Endothelial cell of umbilical vein (primary cell): ENCODE measurements at regions not wholly inside any gene's neighbourhood (a gene's known extent, or its start where the extent isn't known, plus 50 kb on each side); places are given as distances from the start of the nearest gene placed in this dataset.

Experiments
- BruUV-seq: library from RNA; stranded (reverse); fragments of 400-500 nt; replicated peaks from 2 replicates; lab custom pipeline; 2021; lab: Mats Ljungman, UMichigan
- CTCF ChIA-PET: fragments of 300-600, 350-600 bp; sonication (Branson Sonifier 250); formaldehyde crosslinking; loops from one replicate; lab custom pipeline; 2021; ENCODE audit warnings: antibody characterized with exemption, inconsistent platforms; lab: Charles Lee
- POLR2A ChIA-PET: fragments of 300-600, 350-600 bp; sonication (Branson Sonifier 250); formaldehyde crosslinking; loops from one replicate; lab custom pipeline; 2021; ENCODE audit warnings: antibody characterized with exemption, inconsistent platforms; lab: Charles Lee
- DNase-seq: peaks from one replicate; pipeline ENCODE4 v3.0.0-alpha.2; 2011; ENCODE audit warnings: low read depth, low spot score
- FAIRE-seq: peaks from 2 replicates; lab custom pipeline; 2011; peaks lifted over from hg19 to GRCh38; lab: Jason Lieb, UNC
- H2AFZ ChIP-seq: 2 replicates; pipeline ENCODE4 v1.6.0; 2012; ENCODE audit warnings: low read depth, low read length, control low read depth, inconsistent platforms
- H3K27ac ChIP-seq: 2 replicates; pipeline ENCODE4 v1.5.1; 2011; ENCODE audit warnings: low read depth, mild to moderate bottlenecking, control low read depth, low read length, moderate library complexity; ENCODE audit not compliant: insufficient read depth
- H3K27me3 ChIP-seq, 2 experiments: 2 replicates each; pipeline versions ENCODE4 v1.6.0 to v1.6.1; 2011; ENCODE audit warnings: low read length in 2 of 2, mixed read lengths in 1 of 2; ENCODE audit not compliant: control insufficient read depth in 2 of 2, insufficient read depth in 2 of 2
- H3K36me3 ChIP-seq, 2 experiments: 2 replicates in 1 of 2; 3 replicates in 1 of 2; pipeline ENCODE4 v1.5.1; 2011; ENCODE audit warnings: low read length in 2 of 2, mild to moderate bottlenecking in 1 of 2, moderate library complexity in 1 of 2; ENCODE audit not compliant: control insufficient read depth in 2 of 2, insufficient read depth in 2 of 2; ENCODE audit errors: extremely low read depth in 1 of 2
- H3K4me1 ChIP-seq: 3 replicates; pipeline ENCODE4 v1.5.1; 2011; ENCODE audit warnings: mild to moderate bottlenecking, low read length; ENCODE audit not compliant: control insufficient read depth, insufficient read depth; ENCODE audit errors: extremely low read depth
- H3K4me2 ChIP-seq: 2 replicates; pipeline ENCODE4 v1.6.1; 2011; ENCODE audit warnings: low read length, control low read depth, mixed read lengths; ENCODE audit not compliant: insufficient read depth
- H3K4me3 ChIP-seq, 3 experiments: fragments of 200-600 bp in 1 of 3; sonication (generic), shearing (Covaris generic) in 1 of 3; replicated peaks in 1 of 3; 2 replicates each; pipeline ENCODE4 v1.5.1; 2011 to 2016; ENCODE audit warnings: control low read depth in 3 of 3, low read length in 3 of 3, mild to moderate bottlenecking in 2 of 3, inconsistent platforms in 1 of 3, low read depth in 1 of 3, moderate library complexity in 1 of 3; ENCODE audit not compliant: insufficient read depth in 1 of 3
- H3K79me2 ChIP-seq: 2 replicates; pipeline ENCODE4 v1.6.0; 2012; ENCODE audit warnings: low read length, inconsistent platforms; ENCODE audit not compliant: control insufficient read depth, insufficient read depth
- H3K9ac ChIP-seq: replicated peaks from 2 replicates; pipeline ENCODE3; 2011; ENCODE audit warnings: low read length, control low read depth; ENCODE audit not compliant: insufficient read depth; ENCODE audit errors: extremely low read depth
- H3K9me1 ChIP-seq: replicated peaks from 3 replicates; pipeline ENCODE4 v1.6.0; 2011; ENCODE audit warnings: mild to moderate bottlenecking, low read length; ENCODE audit not compliant: control insufficient read depth, insufficient read depth; ENCODE audit errors: extremely low read depth
- H3K9me3 ChIP-seq: replicated peaks from 2 replicates; pipeline ENCODE4 v1.5.1; 2012; ENCODE audit warnings: low read length, inconsistent platforms; ENCODE audit not compliant: control insufficient read depth, insufficient read depth
- H4K20me1 ChIP-seq: replicated peaks from 2 replicates; pipeline ENCODE3; 2011; ENCODE audit warnings: mild to moderate bottlenecking, low read length; ENCODE audit not compliant: control insufficient read depth, insufficient read depth; ENCODE audit errors: extremely low read depth
- CTCF ChIP-seq, 2 donors: IDR thresholded peaks; 1 replicate in 1 of 2; 2 replicates in 1 of 2; pipeline ENCODE4 v1.5.1; 2011; ENCODE audit warnings: low read length in 2 of 2, mild to moderate bottlenecking in 2 of 2, moderate library complexity in 2 of 2, control low read depth in 1 of 2, inconsistent platforms in 1 of 2, low read depth in 1 of 2; ENCODE audit not compliant: insufficient read depth in 1 of 2; ENCODE audit errors: extremely low read depth in 1 of 2
- EZH2 ChIP-seq: IDR thresholded peaks from 2 replicates; pipeline ENCODE4 v1.6.1; 2012; ENCODE audit warnings: borderline replicate concordance, low read depth, mild to moderate bottlenecking, moderate library complexity, low read length, inconsistent platforms; ENCODE audit not compliant: severe bottlenecking
- FOS ChIP-seq: IDR thresholded peaks from 2 replicates; pipeline ENCODE4 v1.6.1; 2011; ENCODE audit warnings: mild to moderate bottlenecking, low read length, moderate library complexity, borderline replicate concordance; ENCODE audit not compliant: insufficient read depth
- GATA2 ChIP-seq: IDR thresholded peaks from 2 replicates; pipeline ENCODE4 v1.7.0; 2011; ENCODE audit warnings: low read depth, mild to moderate bottlenecking, moderate library complexity, mixed read lengths, low read length; ENCODE audit not compliant: insufficient read length, insufficient read depth
- JUN ChIP-seq: IDR thresholded peaks from 2 replicates; pipeline ENCODE4 v1.6.1; 2011; ENCODE audit warnings: borderline replicate concordance, low read depth; ENCODE audit not compliant: insufficient read length, insufficient read depth
- MAX ChIP-seq: IDR thresholded peaks from 2 replicates; pipeline ENCODE4 v1.6.1; 2011; ENCODE audit not compliant: insufficient read depth, insufficient read length
- MYC ChIP-seq: IDR thresholded peaks from one replicate; pipeline ENCODE4 v1.6.1; 2011; ENCODE audit warnings: mild to moderate bottlenecking, low read depth, low read length
- POLR2A ChIP-seq: IDR thresholded peaks from 2 replicates; pipeline ENCODE4 v1.6.1; 2012; ENCODE audit warnings: low read depth, mild to moderate bottlenecking, control low read depth, low read length
- POLR2AphosphoS5 ChIP-seq: IDR thresholded peaks from 2 replicates; pipeline ENCODE4 v1.6.1; 2012; ENCODE audit warnings: low read depth, mild to moderate bottlenecking, control low read depth, low read length, moderate library complexity; ENCODE audit not compliant: insufficient read depth
- dilution Hi-C: fragments of 300-500 bp; cut with MboI; formaldehyde crosslinking; loops from one replicate; pipeline ENCODE4 v1.15.0; 2019; ENCODE audit warnings: low sequenced_read_pairs; ENCODE audit not compliant: extremely low pct_ligation_motif_present
- intact Hi-C: fragments of 100-400 bp; cut with micrococcal nuclease; formaldehyde crosslinking; loops from one replicate; pipeline ENCODE4 v1.10.0; 2022

- CTCF ChIA-PET, result no interaction called here
- no peak overlapping the region for H3K27ac ChIP-seq
- no peak overlapping the region for H3K4me3 ChIP-seq
- no peak overlapping the region for H3K9ac ChIP-seq
- H3K36me3 ChIP-seq, result no peaks in the 10 kb centered on the region
- DNase-seq, result no peak
- BruUV-seq, result no TSS peak
- H3K9me3 ChIP-seq, result no peaks in the 10 kb centered on the region
- dilution Hi-C loops, result no loop called here
- intact Hi-C loops, result loop anchor here (10.0 kb wide), 3 partner anchors 117 to 377 kb away; no protein-coding TSS in a partner anchor
- no peak for FAIRE-seq
- H2AFZ ChIP-seq, result no peak overlapping the region
- POLR2A ChIA-PET, result no interaction called here
- H3K9me1 ChIP-seq, result no peaks in the 10 kb centered on the region
- no peaks in the 10 kb centered on the region for H4K20me1 ChIP-seq
- no peak overlapping the region for H3K4me2 ChIP-seq
- no peaks in the 10 kb centered on the region for H3K4me1 ChIP-seq
- TF ChIP-seq MAX (no peak), GATA2 (no peak), EZH2 (no peak), POLR2AphosphoS5 (no peak), JUN (no peak), MYC (no peak), POLR2A (no peak), FOS (no peak), CTCF (IDR thresholded peaks at IDR 0.05; ENCODE audit: extremely low read depth in 1 of 2, insufficient read depth in 1 of 2, low read depth in 1 of 2, low read length in 2 of 2) (no peak)
- H3K79me2 ChIP-seq, result no peaks in the 10 kb centered on the region
- H3K27me3 ChIP-seq, result no peaks in the 10 kb centered on the region
Measured at GRCh38 chr1:219837994-219838294, 90.4 kb downstream of the SLC30A10 start.
